ENCODE measurements at regions not wholly inside any gene's neighbourhood (a gene's known extent, or its start where the extent isn't known, plus 50 kb on each side); places are given as distances from the start of the nearest gene placed in this dataset.

DNA sequence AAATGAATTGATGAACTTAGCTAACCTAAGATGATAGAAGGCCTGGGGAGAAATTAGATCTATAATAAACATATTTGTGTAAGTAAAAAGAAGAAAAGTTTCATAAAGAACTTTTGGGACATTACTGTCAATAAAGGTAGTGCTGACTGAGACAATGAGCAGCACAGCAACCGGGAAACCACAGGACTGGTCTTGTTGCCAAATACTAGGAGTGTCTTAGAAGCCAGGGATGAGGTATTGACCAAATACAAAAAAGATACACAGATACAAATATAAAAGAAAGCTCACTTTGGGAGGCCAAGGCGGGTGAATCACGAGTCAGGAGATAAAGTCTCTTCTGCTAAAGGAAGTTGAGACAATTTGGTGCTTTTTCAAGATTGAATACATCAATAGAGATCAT, 362.4 kb upstream of the ZNF385D start:
- Mint-ChIP-seq H3K9me3 (no peaks in the 10 kb centered on the region), H3K36me3 (ENCODE audit: low read depth) (no peaks in the 10 kb centered on the region)
- no peak for DNase-seq

DNA sequence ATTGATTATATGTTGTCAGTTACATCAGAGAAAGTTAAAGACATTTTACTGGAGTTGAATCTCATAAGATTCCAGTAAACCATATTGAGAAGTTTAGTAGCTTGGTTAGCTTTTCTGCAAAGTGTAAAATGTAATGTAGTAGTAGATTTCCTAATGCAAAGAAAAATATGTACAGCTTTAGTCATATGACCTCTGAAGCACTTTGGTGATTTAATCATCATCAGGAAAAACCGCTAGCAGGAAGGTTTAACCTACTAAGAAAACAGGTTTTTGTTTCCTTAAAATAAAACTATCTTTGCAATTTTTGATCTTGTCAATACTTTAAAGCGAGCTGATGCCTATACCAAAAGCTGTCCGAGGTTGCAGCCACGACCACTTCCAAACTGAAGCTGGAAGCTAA, 364.6 kb upstream of the ZNF385D start:
- DNase-seq, result no peak
- H3K27me3 Mint-ChIP-seq (ENCODE audit: low read depth, poor library complexity), result no peaks in the 10 kb centered on the region
- H3K36me3 Mint-ChIP-seq (ENCODE audit: low read depth), result no peaks in the 10 kb centered on the region
- no peak for TF ChIP-seq CTCF (IDR thresholded peaks at IDR 0.05)
- H3K9me3 Mint-ChIP-seq, result no peaks in the 10 kb centered on the region
- no peak overlapping the region for H3K27ac Mint-ChIP-seq
- no peak overlapping the region for H3K4me3 Mint-ChIP-seq
- peaks cover 10% of the 10 kb centered on the region for H3K4me1 Mint-ChIP-seq

More for the DNA sequence above, 362.4 kb upstream of the ZNF385D start:
- Mint-ChIP-seq H3K27me3 (ENCODE audit: low read depth, poor library complexity) (no peaks in the 10 kb centered on the region), H3K4me1 (peaks cover 5% of the 10 kb centered on the region), H3K4me3 (no peak overlapping the region), H3K27ac (no peak overlapping the region)
- TF ChIP-seq CTCF (IDR thresholded peaks at IDR 0.05), result no peak

DNA sequence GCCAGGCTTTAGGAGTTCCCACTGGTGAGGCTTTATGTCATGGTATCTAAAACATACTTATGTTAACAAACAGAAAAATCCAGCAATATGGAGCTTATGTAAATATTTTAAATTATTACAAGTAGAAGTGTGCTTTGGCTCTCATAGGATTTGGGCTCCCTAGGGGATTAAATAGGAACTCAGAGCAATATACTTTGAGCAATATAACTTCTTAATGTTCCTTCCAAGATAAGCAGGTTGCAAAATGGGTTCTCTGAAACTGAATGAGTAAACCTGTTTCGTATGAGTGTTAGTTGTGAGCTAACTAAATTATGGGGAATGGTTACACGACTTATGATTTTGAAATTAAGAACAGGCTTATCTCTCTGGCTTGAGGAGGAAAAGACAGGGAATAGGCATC, 366.1 kb upstream of the ZNF385D start:
- Mint-ChIP-seq H3K36me3 (ENCODE audit: low read depth) (no peaks in the 10 kb centered on the region), H3K4me3 (no peak overlapping the region)

DNA sequence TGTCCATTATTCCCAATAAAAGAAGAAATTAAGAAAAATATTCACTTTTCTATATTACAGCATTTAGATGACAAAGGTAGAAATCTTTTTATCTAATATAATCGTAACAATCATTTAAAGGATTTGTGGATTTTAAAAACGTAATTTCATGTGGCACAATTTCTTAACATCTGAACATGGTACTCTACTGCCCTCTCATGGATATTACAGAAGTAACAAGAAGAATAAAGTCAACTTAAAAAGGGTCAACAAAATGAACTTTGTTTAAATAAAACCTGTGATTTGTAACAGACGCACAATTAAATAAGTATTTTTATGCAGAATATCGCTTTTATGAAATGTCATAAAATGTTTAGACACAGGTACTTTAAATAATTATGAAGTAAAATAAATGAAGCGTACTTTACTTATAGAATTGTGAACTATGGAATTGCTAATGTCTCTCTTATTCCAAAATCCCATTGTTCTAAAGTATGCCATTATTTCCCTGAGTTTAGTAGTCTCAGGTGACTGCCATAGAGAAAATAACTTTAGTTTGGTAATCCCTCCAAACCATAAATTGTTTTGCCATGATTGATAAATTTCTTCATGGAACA, 366.8 kb upstream of the ZNF385D start:
- no peak for DNase-seq
- no peak overlapping the region for H3K27ac Mint-ChIP-seq
- no peak overlapping the region for H3K4me3 Mint-ChIP-seq
- H3K4me1 Mint-ChIP-seq, result peaks cover 22% of the 10 kb centered on the region
- H3K36me3 Mint-ChIP-seq (ENCODE audit: low read depth), result no peaks in the 10 kb centered on the region
- H3K9me3 Mint-ChIP-seq, result no peaks in the 10 kb centered on the region
- H3K27me3 Mint-ChIP-seq (ENCODE audit: low read depth, poor library complexity), result no peaks in the 10 kb centered on the region
- TF ChIP-seq CTCF (IDR thresholded peaks at IDR 0.05), result peak; percentile 80

More for the DNA sequence above, 366.1 kb upstream of the ZNF385D start:
- DNase-seq, result no peak
- no peaks in the 10 kb centered on the region for H3K9me3 Mint-ChIP-seq
- no peak overlapping the region for H3K27ac Mint-ChIP-seq
- no peak for TF ChIP-seq CTCF (IDR thresholded peaks at IDR 0.05)
- H3K4me1 Mint-ChIP-seq, result peaks cover 22% of the 10 kb centered on the region
- no peaks in the 10 kb centered on the region for H3K27me3 Mint-ChIP-seq (ENCODE audit: low read depth, poor library complexity)

GRCh38 chr3:22118542-22118941, 367.5 kb upstream of the ZNF385D start:
- H3K27ac Mint-ChIP-seq, result no peak overlapping the region
- H3K27me3 Mint-ChIP-seq (ENCODE audit: low read depth, poor library complexity), result no peaks in the 10 kb centered on the region
- H3K4me3 Mint-ChIP-seq, result no peak overlapping the region
- DNase-seq, result no peak
- H3K36me3 Mint-ChIP-seq (ENCODE audit: low read depth), result no peaks in the 10 kb centered on the region
- no peak for TF ChIP-seq CTCF (IDR thresholded peaks at IDR 0.05)
- no peaks in the 10 kb centered on the region for H3K9me3 Mint-ChIP-seq
- peaks cover 22% of the 10 kb centered on the region for H3K4me1 Mint-ChIP-seq

DNA sequence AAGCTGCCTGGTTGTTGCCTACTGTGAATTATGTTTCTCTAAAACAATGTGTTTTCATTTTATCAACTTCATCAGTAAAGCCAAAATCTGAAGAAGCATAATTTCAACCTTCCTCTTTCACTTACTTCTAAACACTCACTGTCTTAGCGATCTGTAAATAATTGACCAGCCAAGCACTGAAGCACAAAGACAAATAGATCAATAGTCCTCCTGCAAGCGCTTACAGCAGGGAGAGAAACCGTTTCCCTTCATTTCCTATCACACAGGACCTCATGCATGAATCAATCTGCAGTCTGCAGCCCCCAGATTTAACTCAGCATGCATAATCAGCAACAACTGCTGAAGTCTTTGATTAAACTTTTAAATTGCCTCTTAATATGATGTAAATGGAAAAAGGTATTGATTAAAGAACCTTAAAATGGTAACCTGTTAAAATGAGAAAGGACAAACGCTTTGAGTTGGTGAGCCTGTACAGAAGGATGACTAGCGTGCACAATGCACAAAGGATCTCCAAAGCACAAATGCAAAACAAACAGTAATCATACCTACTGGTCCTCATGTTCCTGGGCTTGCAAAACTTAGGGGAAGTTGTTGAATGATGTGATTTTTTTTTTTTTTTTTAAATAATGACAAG, 370.2 kb upstream of the ZNF385D start:
- no peak for DNase-seq
- no peak for TF ChIP-seq CTCF (IDR thresholded peaks at IDR 0.05)
- Mint-ChIP-seq H3K36me3 (ENCODE audit: low read depth) (no peaks in the 10 kb centered on the region), H3K4me3 (no peak overlapping the region), H3K27me3 (ENCODE audit: low read depth, poor library complexity) (peaks cover 4% of the 10 kb centered on the region), H3K9me3 (no peaks in the 10 kb centered on the region), H3K4me1 (peaks cover 22% of the 10 kb centered on the region), H3K27ac (peak overlapping the region; percentile 2)

All from nephron progenitor cell (in vitro differentiated cells).